ENCODE measurements at regions not wholly inside any gene's neighbourhood (a gene's known extent, or its start where the extent isn't known, plus 50 kb on each side); places are given as distances from the start of the nearest gene placed in this dataset.

DNA sequence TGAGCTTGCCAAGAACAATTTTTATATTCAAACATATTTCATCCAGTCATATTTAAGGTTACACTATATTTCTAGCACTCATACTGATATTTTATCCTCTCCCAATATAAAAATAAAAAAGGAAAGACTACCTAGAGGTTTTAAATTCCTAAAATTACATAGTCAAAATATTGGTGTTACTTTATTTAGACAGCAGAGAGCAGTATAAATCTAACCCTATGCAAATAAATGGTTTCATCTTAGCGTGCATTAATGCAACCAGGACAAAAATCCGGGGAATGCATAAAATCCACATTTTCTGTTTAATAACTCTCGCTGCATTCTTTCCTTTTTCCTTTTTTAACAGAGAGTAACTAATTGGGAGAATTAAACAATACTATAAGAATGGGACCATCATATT lies 1447.4 kb upstream of the ALCAM start:
- no peak overlapping the region for H3K4me3 ChIP-seq (ENCODE audit: low read depth, low read length)
- no peak for DNase-seq (ENCODE audit: low read depth)
- no peak for TF ChIP-seq CTCF (IDR thresholded peaks at IDR 0.05; ENCODE audit: insufficient read depth, low read length)

DNA sequence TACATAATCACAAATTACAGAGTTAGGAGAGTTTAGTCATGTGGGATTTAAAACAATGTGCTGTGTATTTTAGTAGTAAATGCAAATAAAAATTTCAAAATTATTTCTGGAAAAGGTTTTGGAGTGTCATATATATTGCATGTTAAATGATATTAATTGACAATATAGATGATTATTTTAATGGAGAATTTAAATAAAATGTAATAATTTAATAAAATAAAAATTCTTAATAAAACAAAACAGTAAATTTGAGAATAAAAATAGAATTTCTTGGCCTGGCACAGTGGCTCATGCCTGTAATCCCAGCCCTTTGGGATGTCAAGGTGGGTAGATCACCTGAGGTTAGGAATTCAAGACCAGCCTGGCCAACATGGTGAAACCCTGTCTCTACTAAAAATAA lies 1442.8 kb upstream of the ALCAM start:
- DNase-seq (ENCODE audit: low read depth) = no peak

GRCh38 chr3:103924544-103924943 lies 1442.2 kb upstream of the ALCAM start:
- TF ChIP-seq CTCF (IDR thresholded peaks at IDR 0.05; ENCODE audit: insufficient read depth, low read length) = no peak
- DNase-seq (ENCODE audit: low read depth) = no peak
- H3K4me3 ChIP-seq (ENCODE audit: low read depth, low read length) = no peak overlapping the region

More for the DNA sequence above, 1442.8 kb upstream of the ALCAM start:
- TF ChIP-seq CTCF (IDR thresholded peaks at IDR 0.05; ENCODE audit: insufficient read depth, low read length) = no peak
- H3K4me3 ChIP-seq (ENCODE audit: low read depth, low read length) = no peak overlapping the region

DNA sequence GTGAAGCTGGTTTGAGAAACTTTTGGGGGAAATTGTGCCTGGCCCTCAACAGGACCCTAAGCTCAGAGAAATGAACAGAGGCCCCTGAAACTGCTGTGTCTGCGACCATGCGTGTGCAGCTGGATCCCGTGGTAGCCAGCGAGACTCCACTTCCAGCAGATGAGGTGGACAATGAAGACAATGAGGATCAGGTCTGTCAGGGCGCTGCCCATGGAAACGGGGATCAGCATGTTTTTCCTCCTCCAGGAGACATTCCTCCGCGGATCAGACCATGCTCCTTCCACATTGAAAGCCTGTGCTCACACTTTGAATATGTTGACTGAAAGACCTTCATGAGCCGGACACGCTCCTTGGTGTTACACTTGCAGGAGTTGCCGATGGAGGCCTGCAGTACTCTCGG lies 1439.8 kb upstream of the ALCAM start:
- no peak for TF ChIP-seq CTCF (IDR thresholded peaks at IDR 0.05; ENCODE audit: insufficient read depth, low read length)
- H3K4me3 ChIP-seq (ENCODE audit: low read depth, low read length) = no peak overlapping the region
- no peak for DNase-seq (ENCODE audit: low read depth)

GRCh38 chr3:103927896-103928295 lies 1438.8 kb upstream of the ALCAM start:
- TF ChIP-seq CTCF (IDR thresholded peaks at IDR 0.05; ENCODE audit: insufficient read depth, low read length) = no peak
- no peak overlapping the region for H3K4me3 ChIP-seq (ENCODE audit: low read depth, low read length)
- no peak for DNase-seq (ENCODE audit: low read depth)

DNA sequence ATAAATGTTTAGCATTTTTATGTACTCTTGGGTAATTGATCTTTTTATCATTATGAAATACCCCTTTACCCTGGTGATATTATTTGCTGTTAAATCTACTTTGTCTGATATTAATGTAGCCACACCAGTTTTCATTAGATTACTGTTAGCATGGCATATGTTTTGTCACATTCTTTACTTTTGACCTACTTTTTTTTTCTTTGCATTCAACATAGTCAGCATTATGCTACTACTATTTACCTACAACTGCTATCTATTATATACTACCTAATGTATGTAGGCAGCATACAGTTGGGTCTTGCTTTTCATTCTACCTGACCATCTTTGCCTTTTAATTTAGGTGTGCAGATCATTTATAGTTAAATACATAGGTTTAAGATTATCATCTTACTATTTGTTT lies 1429.6 kb upstream of the ALCAM start:
- no peak for DNase-seq (ENCODE audit: low read depth)
- TF ChIP-seq CTCF (IDR thresholded peaks at IDR 0.05; ENCODE audit: insufficient read depth, low read length) = no peak
- no peak overlapping the region for H3K4me3 ChIP-seq (ENCODE audit: low read depth, low read length)

DNA sequence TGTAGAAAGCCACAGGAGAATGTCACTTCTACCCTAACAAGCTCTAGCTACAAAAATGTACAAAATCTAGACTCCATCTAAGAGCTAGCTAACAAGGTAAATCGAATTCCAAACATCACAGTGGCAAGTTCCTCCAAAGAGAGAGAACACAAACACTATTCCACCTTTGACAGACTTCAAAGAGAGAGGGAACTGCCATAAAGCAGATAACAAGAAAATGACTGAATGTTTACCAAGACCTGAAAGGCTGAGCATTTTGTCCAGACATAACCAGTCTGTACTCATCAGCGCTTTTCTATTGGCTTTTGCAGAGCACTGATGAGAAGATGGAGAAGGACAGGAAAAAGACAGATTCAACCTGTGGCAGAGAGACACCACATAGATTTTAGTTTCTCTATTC lies 1419.6 kb upstream of the ALCAM start:
- no peak for TF ChIP-seq CTCF (IDR thresholded peaks at IDR 0.05; ENCODE audit: insufficient read depth, low read length)
- H3K4me3 ChIP-seq (ENCODE audit: low read depth, low read length) = no peak overlapping the region
- no peak for DNase-seq (ENCODE audit: low read depth)

Data from fibroblast of the aortic adventitia (primary cell).